PC-9 (cell line): ENCODE measurements at regions not wholly inside any gene's neighbourhood (a gene's known extent, or its start where the extent isn't known, plus 50 kb on each side); places are given as distances from the start of the nearest gene placed in this dataset.

ENCODE experiments used
- BruUV-seq: library from RNA; stranded (reverse); fragments of 400-500 nt; replicated peaks from 2 replicates; lab custom pipeline; 2021; lab: Mats Ljungman, UMichigan
- CTCF ChIA-PET: fragments of 300-600 bp; sonication (Branson Sonifier 250); formaldehyde crosslinking; loops from one replicate; lab custom pipeline; 2022; ENCODE audit warnings: antibody characterized with exemption; lab: Charles Lee
- POLR2A ChIA-PET: fragments of 300-600 bp; sonication (Branson Sonifier 250); formaldehyde crosslinking; loops from one replicate; lab custom pipeline; 2022; ENCODE audit warnings: antibody characterized with exemption; ENCODE audit not compliant: unreplicated experiment; lab: Charles Lee
- DNase-seq, 2 experiments: peaks; one replicate each; pipeline versions ENCODE4 v3.0.0 to v3.0.0-alpha.2; 2015 to 2022; ENCODE audit warnings: mixed read lengths in 1 of 2
- H2AFZ ChIP-seq: fragments of 200-600 bp; sonication (generic); 2 replicates; pipeline ENCODE4 v1.8.1; 2017; ENCODE audit warnings: antibody characterized with exemption
- H3F3A ChIP-seq: fragments of 200-600 bp; sonication (generic); 2 replicates; pipeline ENCODE4 v1.8.1; 2017; ENCODE audit warnings: antibody characterized with exemption, mild to moderate bottlenecking, low read depth; ENCODE audit not compliant: insufficient read depth
- H3K27ac ChIP-seq: fragments of 200-600 bp; sonication (generic); 2 replicates; pipeline ENCODE4 v1.6.1; 2016; ENCODE audit warnings: mixed run types
- H3K27me3 ChIP-seq: fragments of 200-600 bp; sonication (generic); 2 replicates; pipeline ENCODE4 v1.6.1; 2016; ENCODE audit warnings: low read depth, mixed run types; ENCODE audit not compliant: insufficient read depth
- H3K36me3 ChIP-seq: fragments of 200-600 bp; sonication (generic); 2 replicates; pipeline ENCODE4 v1.6.1; 2016; ENCODE audit warnings: low read depth, mixed run types
- H3K4me1 ChIP-seq: fragments of 200-600 bp; sonication (generic); replicated peaks from 2 replicates; pipeline ENCODE4 v1.6.1; 2016; ENCODE audit warnings: mixed run types; ENCODE audit not compliant: insufficient read depth
- H3K4me2 ChIP-seq: fragments of 200-600 bp; sonication (generic); 2 replicates; pipeline ENCODE4 v1.6.1; 2017; ENCODE audit warnings: mixed run types
- H3K4me3 ChIP-seq: fragments of 200-600 bp; sonication (generic); 2 replicates; pipeline ENCODE4 v1.6.1; 2016; ENCODE audit warnings: mixed run types
- H3K79me2 ChIP-seq: fragments of 200-600 bp; sonication (generic); 2 replicates; pipeline ENCODE4 v1.6.1; 2017; ENCODE audit warnings: low read depth, mixed run types
- H3K9me2 ChIP-seq: fragments of 200-600 bp; sonication (generic); 2 replicates; pipeline ENCODE4 v1.8.1; 2017; ENCODE audit warnings: mild to moderate bottlenecking; ENCODE audit not compliant: insufficient read depth
- H3K9me3 ChIP-seq: fragments of 200-600 bp; sonication (generic); 2 replicates; pipeline ENCODE4 v1.8.1; 2016; ENCODE audit warnings: low read depth; ENCODE audit not compliant: insufficient read depth
- H4K20me1 ChIP-seq: fragments of 200-600 bp; sonication (generic); 2 replicates; pipeline ENCODE4 v1.8.1; 2017; ENCODE audit not compliant: insufficient read depth
- CTCF ChIP-seq: fragments of 200-600 bp; sonication (generic); conservative IDR thresholded peaks from 2 replicates; pipeline ENCODE4 v1.6.1; 2017; ENCODE audit warnings: mixed run types, antibody characterized with exemption, mild to moderate bottlenecking, moderate library complexity
- EZH2 ChIP-seq: fragments of 200-600 bp; sonication (generic); IDR thresholded peaks from 2 replicates; pipeline ENCODE4 v1.8.0; 2017; ENCODE audit warnings: antibody characterized with exemption, low read depth
- intact Hi-C: fragments of 100-400 bp; cut with micrococcal nuclease; formaldehyde crosslinking; loops from one replicate; pipeline ENCODE4 v1.10.0; 2022; ENCODE audit not compliant: unreplicated experiment

DNA sequence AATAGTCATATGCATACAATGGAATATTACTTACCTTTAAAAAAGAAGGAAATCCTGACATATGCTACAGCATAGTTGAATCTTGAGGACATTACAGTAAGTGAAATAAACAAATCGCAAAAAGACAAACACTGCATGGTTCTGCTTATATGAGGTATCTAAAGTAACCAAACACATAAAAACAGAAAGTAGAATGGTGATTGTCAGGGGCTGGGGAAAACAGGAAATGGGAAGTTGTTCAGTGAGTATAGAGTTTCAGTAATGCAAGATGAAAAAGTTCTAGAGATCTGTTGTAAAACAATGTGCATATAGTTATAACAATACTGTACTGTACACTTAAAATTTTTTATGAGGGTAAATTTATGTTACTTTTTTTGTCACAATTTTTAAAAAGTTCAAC, 219.4 kb downstream of the KLF5 start:
- DNase-seq = no peak
- Histone ChIP-seq H3K4me3 (no peak overlapping the region), H3K9me3 (peaks cover 15% of the 10 kb centered on the region; the same call in 1 of the 2 replicates), H2AFZ (no peak overlapping the region), H4K20me1 (no peaks in the 10 kb centered on the region), H3K79me2 (no peaks in the 10 kb centered on the region), H3K4me1 (no peaks in the 10 kb centered on the region), H3K4me2 (no peak overlapping the region), H3F3A (no peaks in the 10 kb centered on the region), H3K9me2 (no peaks in the 10 kb centered on the region), H3K27ac (no peak overlapping the region), H3K36me3 (no peaks in the 10 kb centered on the region), H3K27me3 (no peaks in the 10 kb centered on the region)
- no TSS peak for BruUV-seq
- POLR2A ChIA-PET = no interaction called here
- intact Hi-C loops = no loop called here
- CTCF ChIA-PET = no interaction called here
- TF ChIP-seq CTCF (no peak), EZH2 (no peak)

- TF ChIP-seq EZH2 (no peak), CTCF (no peak)
- intact Hi-C loops = no loop called here
- CTCF ChIA-PET = interaction anchor here (0.6 kb wide), 1 partner anchor 65 kb away, joined by 5 read pairs; no protein-coding TSS in a partner anchor
- DNase-seq = no peak
- Histone ChIP-seq H3K27ac (no peak overlapping the region), H2AFZ (no peak overlapping the region), H3K79me2 (no peaks in the 10 kb centered on the region), H3F3A (no peaks in the 10 kb centered on the region), H4K20me1 (no peaks in the 10 kb centered on the region), H3K4me2 (no peak overlapping the region), H3K4me3 (no peak overlapping the region), H3K36me3 (no peaks in the 10 kb centered on the region), H3K27me3 (no peaks in the 10 kb centered on the region), H3K9me2 (no peaks in the 10 kb centered on the region), H3K4me1 (no peaks in the 10 kb centered on the region), H3K9me3 (peaks cover 20% of the 10 kb centered on the region)
- BruUV-seq = no TSS peak
- POLR2A ChIA-PET = interaction anchor here (0.6 kb wide), 1 partner anchor 26 kb away, joined by 3 read pairs; no protein-coding TSS in a partner anchor
Observed at GRCh38 chr13:73275163-73275562, 216.4 kb downstream of the KLF5 start.

- no peaks in the 10 kb centered on the region for H3F3A ChIP-seq
- no peak for TF ChIP-seq CTCF
- TF ChIP-seq EZH2 = no peak
- no peak overlapping the region for H3K4me2 ChIP-seq
- no peak overlapping the region for H3K4me3 ChIP-seq
- BruUV-seq = no TSS peak
- H3K9me3 ChIP-seq = peaks cover 20% of the 10 kb centered on the region
- no peaks in the 10 kb centered on the region for H3K36me3 ChIP-seq
- no peak overlapping the region for H3K27ac ChIP-seq
- POLR2A ChIA-PET = interaction anchor here (0.7 kb wide), 1 partner anchor 345 kb away, joined by 5 read pairs; no protein-coding TSS in a partner anchor
- H3K9me2 ChIP-seq = no peaks in the 10 kb centered on the region
- no peak overlapping the region for H2AFZ ChIP-seq
- H3K27me3 ChIP-seq = no peaks in the 10 kb centered on the region
- no peak for DNase-seq
- no peaks in the 10 kb centered on the region for H4K20me1 ChIP-seq
- no peaks in the 10 kb centered on the region for H3K79me2 ChIP-seq
- H3K4me1 ChIP-seq = no peaks in the 10 kb centered on the region
- CTCF ChIA-PET = no interaction called here
- intact Hi-C loops = no loop called here
Observed at GRCh38 chr13:73274147-73274546, 215.3 kb downstream of the KLF5 start.
